IPS-NIHi7 (cell line): ENCODE measurements at regions not wholly inside any gene's neighbourhood (a gene's known extent, or its start where the extent isn't known, plus 50 kb on each side); places are given as distances from the start of the nearest gene placed in this dataset.
"Not testable (repeated sequence)": the region's sequence is repeated elsewhere in the genome, so short reads cannot be mapped to it uniquely, and the experiment has no call there.

Experiments
- DNase-seq: peaks from one replicate; pipeline ENCODE4 v3.0.0; 2012; ENCODE audit warnings: mixed read lengths; ENCODE audit errors: extremely low spot score

DNA sequence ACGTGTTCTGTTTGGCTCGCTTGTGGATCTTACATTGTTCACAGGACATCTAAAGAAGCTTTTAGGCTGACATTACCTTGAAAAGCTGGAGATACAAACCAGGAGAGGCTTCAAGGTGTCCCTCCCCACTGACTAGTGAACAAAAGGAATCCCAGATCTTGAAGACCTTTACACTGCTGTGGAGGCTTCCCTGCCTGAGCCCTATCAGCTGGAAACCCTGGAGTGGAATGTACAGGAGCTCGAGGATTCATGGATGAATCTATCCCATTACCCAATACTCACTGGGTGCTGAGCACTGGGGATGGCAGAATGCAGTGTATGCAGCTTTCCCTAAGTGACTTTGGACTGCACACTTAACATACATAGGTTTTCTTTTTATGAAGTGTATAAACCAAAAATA, 82.3 kb upstream of the MFGE8 start:
- DNase-seq, result peak; percentile 34

- DNase-seq, result no peak
These were observed 84.4 kb upstream of the MFGE8 start for GRCh38 chr15:88997531-88997930.

- DNase-seq, result peak; percentile 67
These were observed 86.0 kb upstream of the MFGE8 start for GRCh38 chr15:88998980-88999713.

DNA sequence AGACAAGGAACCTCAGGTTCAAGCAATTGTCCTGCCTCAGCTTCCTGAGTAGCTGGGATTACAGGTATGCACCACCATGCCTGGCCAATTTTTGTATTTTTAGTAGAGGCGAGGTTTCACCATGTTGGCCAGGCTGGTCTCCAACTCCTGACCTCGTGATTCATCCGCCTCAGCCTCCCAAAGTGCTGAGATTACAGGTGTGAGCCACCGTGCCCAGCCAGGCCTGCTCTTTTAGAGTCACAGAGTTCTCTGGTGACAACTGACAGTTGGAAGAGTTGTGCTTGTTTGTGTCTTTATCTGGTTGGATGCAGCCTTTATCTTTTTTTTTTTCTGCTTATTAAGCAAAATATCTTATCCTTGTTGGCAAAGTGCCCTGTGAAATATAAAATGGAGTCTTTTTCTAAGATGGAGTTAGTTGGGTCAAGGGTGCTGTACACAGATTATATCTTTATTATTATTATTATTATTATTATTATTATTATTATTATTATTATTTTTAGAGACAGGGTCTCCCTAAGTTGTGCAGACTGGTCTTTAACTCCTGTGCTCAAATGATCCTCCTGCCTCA, 86.5 kb upstream of the ABHD2 start:
- not testable (repeated sequence) for DNase-seq

DNA sequence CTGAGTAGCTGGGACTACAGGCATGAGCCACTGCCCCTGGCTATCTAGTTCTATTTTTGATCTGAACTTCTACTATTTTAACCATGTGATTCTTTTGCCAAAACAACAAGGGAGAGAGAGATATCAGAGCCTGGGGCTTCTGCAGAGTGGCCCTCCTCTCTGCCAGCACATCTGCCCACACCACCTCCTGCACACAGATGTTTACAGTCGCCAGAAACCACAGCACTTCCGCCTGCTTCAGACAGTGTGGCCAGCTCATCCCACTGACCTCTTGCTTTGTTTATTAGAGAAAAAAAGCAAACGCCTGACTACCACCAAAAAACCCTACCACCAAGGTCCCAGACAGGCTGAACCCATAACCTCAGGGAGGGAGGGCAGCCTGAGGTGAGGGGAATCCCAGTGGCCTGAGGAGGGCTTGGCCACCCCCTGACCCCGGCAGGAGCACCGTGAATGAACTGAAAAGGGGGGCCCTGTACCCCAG, 85.9 kb upstream of the ABHD2 start:
- DNase-seq, result no peak

DNA sequence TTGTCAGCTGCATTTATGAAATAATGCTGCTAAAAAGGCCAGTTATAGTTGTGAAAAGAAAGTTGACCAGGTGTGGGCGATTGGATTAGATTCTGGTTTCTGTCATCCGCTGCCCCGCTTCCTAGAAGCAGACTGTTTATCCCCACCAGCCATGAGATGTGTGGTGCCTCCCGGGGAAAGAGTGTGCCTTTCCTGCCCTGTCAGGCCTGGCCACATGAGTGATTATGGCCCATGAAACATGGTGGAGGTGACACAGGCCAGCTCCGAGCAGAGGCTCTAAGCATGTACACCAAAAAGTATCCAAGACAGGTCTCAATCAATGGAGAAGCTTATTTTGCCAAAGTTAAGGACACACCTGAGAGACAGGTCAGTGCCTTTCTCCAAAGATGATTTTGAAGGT, 85.4 kb upstream of the ABHD2 start:
- DNase-seq, result no peak

- DNase-seq, result peak; percentile 89
These were observed 84.2 kb upstream of the ABHD2 start for GRCh38 chr15:89003865-89004725.

DNA sequence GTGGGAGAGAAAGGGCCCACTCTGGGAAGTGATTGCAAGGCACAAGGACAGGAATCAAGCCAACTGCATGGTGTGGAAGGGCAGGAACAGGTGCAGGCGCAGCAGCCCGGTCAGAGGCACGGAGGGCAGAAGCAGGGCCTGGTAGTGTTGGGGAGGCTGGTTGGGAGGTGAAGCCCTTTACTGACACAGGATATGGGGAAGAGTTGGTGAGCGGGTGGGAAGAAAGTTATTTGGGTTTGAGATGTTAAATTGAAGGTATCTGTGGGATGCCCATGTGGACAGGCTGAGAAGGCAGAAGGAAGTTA, 83.6 kb upstream of the ABHD2 start:
- no peak for DNase-seq

DNA sequence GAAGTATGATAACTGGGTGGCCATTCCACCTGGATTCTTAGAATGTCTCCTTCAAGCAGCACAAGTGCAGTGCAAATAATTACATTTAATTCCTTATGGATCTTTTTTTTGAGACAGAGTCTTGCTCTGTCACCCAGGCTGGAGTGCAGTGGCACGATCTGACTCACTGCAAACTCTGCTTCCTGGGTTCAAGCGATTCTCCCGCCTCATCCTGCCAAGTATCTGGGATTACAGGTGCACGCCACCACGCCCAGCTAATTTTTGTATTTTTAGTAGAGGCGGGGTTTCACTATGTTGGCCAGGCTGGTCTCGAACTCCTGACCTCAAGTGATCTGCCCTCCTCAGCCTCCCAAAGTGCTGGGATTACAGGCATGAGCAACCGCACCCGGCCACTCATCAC, 80.7 kb upstream of the ABHD2 start:
- not testable (repeated sequence) for DNase-seq

- no peak for DNase-seq
These were observed 80.3 kb upstream of the ABHD2 start for GRCh38 chr15:89007989-89008388.

DNA sequence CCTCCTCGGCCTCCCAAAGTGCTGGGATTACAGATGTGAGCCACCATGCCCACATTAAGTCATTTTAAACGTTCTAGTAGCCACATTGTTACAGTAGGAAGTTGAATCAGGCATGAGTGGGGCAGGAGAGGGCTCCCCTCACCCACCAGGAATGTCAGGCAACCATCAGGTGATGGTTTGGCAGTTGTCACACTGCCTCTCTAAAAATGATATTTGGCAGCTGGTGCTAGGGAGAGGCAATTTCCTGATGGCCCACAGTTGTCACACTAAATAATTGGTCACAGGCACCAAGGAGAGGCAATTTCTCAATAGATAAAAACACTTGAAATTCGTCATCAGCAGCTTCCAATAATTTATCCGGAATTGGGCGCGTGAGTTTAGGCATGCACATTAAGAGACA, 79.2 kb upstream of the ABHD2 start:
- no peak for DNase-seq

- no peak for DNase-seq
These were observed 72.7 kb upstream of the ABHD2 start for GRCh38 chr15:89015412-89016097.

GRCh38 chr15:89016549-89017041, 71.7 kb upstream of the ABHD2 start:
- no peak for DNase-seq

GRCh38 chr15:89017370-89018066, 70.7 kb upstream of the ABHD2 start:
- peak; percentile 90 for DNase-seq

- no peak for DNase-seq
These were observed 70.0 kb upstream of the ABHD2 start for GRCh38 chr15:89018207-89018606.

- no peak for DNase-seq
These were observed 68.8 kb upstream of the ABHD2 start for GRCh38 chr15:89019436-89019835.

DNA sequence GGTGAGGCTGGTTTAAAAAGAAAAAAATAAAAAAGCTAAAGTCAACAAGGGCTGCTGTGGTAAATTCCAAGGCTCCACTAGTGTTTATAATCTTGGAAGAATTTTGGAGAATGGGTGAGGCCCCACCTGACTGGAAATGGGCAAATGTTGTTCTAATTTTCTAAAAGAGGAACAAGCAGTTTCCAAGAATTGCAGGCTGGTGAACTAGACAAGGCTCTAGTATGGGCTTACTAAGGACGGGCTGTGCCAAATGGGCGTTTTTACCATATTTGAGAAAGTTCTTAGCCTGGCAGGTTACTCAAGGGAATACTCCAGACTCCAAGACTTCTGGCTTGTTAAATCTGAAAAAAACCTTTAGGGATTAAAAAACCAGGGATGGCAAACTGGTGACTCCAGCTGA, 67.0 kb upstream of the ABHD2 start:
- DNase-seq, result no peak

DNA sequence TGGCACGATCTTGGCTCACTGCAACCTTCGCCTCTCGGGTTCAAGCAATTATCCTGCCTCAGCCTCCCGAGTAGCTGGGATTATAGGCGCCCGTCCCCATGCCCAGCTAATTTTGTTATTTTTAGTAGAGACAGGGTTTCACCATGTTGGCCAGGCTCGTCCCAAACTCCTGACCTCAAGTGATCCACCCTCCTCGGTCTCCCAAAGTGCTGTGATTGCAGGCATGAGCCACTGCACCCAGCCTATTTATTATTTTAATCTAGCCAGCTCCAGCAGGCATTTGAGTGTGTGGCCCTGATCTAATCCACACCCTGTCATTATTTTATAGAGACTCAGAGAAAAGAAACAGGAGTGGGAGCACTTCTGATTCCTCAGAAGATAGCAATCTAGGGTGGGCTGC, 66.4 kb upstream of the ABHD2 start:
- not testable (repeated sequence) for DNase-seq

DNA sequence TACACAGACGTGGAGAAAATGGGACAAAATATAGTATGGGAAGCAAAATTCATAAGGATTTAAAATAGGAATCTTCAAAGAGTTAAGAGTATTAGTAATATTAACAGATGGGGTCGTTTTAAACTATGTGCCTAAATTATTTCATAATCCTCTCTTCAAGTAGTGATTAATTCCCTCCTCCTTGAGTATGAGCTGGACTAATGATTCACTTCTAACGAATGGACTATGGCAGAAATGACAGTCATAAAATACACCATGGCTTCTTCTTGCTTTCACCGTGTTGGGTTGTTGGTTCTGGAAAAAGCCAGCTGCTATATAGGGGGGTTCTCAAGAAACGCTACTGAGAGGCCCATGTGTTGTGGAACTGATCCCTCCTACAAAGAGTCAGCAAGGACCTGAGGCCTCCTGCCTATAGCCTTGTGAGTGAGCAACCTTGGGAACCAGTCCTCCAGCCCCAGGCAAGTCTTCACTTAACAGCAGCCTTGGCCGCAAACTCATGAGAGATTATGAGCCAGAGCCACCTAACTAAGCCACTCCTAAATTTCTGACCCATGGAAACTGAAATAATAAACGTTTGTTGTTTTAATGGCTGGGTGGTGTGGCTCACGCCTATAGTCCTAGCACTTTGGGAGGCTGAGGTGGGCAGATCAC, 64.8 kb upstream of the ABHD2 start:
- no peak for DNase-seq

- DNase-seq, result no peak
These were observed 63.8 kb upstream of the ABHD2 start for GRCh38 chr15:89024418-89024817.

DNA sequence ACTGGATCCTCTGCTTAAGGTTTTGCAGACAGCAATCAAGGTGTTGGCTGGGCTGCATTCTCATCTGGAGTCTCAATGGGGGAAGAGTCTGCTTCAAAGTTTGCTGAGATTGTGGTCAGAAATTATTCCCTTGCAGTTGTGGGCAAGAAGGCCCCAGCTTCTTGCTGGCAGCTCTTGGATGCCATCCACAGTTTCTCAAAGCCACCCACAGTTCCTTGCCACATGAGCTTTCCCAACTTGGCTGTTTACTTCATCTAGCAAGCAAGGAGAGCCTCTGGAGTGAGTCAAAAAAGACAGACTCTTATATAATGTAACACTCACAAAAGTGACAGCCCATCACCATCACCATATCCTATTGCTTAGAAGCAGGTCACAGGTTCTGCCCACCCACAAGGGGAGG, 62.1 kb upstream of the ABHD2 start:
- no peak for DNase-seq
